ENCODE measurements at regions not wholly inside any gene's neighbourhood (a gene's known extent, or its start where the extent isn't known, plus 50 kb on each side); places are given as distances from the start of the nearest gene placed in this dataset.

GRCh38 chr16:59289151-59289550 lies 555.0 kb upstream of the GOT2 start:
- DNase-seq (ENCODE audit: low spot score): no peak

- DNase-seq (ENCODE audit: low spot score): no peak
These were observed 540.0 kb upstream of the GOT2 start for GRCh38 chr16:59274141-59274540.

- no peak for DNase-seq (ENCODE audit: low spot score)
These were observed 529.8 kb upstream of the GOT2 start for GRCh38 chr16:59263955-59264354.

DNA sequence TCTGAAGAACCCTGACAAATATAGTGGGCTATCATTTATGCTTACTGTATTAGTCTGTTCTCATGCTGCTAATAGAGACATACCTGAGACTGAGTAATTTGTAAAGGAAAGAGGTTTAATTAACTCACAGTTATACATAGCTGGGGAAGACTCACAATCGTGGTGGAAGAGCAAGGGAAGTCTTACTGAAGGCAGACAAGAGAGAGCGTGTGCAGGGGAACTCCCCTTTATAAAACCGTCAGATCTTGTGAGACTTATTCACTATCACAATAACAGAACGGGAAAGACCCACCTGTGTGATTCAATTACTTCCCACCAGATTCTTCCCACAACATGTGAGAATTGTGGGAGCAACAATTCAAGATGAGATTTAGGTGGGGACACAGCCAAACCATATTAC lies 526.8 kb upstream of the GOT2 start:
- DNase-seq (ENCODE audit: low spot score): no peak

GRCh38 chr16:59259950-59260319 lies 525.8 kb upstream of the GOT2 start:
- no peak for DNase-seq (ENCODE audit: low spot score)

- DNase-seq (ENCODE audit: low spot score): no peak
These were observed 525.2 kb upstream of the GOT2 start for GRCh38 chr16:59259074-59259949.

DNA sequence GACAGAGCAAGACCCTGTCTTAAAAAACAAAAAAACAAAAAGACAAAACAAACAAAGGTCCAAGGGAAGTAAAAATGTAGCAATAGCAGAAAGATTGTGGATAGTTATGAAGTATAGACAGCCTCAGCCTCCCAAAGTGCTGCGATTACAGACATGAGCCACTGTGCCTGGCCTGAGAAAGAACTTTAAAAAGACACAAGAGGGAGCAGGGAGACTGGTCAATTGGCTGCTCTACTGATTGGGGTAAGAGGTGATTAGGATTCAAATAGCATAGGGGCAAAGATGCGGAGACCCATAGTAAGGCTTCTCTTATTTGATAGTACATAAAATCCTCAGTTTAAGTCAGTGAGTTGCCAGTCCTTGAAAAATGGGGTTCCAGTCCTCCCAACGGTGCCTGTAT lies 518.2 kb upstream of the GOT2 start:
- no peak for DNase-seq (ENCODE audit: low spot score)

DNA sequence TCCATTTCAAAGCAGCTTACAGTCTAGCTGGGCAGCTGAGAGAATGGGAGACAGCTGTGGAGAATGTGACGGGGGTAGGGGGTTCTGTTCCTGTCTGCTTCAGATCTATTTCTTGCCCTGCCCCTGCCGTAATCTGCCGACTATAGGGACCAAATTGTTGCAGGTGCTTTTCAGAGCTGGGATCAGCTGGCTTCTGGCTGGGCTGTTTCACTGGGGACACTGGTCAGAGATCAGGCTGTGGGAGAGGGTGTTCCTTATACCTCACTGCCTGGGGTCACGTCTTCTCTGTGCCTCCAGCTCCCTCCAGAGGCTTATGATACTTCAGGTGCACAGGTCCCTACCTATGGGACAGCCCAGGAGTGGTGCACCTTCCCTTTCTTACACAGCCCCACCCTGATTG lies 514.9 kb upstream of the GOT2 start:
- no peak for DNase-seq (ENCODE audit: low spot score)

- no peak for DNase-seq (ENCODE audit: low spot score)
These were observed 508.4 kb upstream of the GOT2 start for GRCh38 chr16:59242556-59242955.

DNA sequence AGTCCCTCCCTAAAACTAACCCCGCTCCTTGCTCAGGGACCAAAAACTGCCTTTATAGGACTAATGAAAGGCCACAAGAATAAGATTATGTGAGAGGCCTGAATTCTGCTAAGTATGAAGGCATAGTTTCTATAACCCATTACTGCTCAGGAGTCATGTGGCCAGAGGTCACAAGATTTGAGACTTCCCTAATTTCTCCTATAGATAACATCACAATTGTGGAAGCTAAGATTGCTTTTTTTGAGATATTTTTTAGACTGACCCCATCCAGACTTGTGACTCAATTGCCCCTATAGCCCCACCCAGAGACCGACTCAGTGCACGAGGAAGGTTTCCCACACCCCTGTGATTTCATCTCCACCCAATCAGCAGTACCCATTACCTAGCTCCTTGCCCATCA lies 504.1 kb upstream of the GOT2 start:
- no peak for DNase-seq (ENCODE audit: low spot score)

DNA sequence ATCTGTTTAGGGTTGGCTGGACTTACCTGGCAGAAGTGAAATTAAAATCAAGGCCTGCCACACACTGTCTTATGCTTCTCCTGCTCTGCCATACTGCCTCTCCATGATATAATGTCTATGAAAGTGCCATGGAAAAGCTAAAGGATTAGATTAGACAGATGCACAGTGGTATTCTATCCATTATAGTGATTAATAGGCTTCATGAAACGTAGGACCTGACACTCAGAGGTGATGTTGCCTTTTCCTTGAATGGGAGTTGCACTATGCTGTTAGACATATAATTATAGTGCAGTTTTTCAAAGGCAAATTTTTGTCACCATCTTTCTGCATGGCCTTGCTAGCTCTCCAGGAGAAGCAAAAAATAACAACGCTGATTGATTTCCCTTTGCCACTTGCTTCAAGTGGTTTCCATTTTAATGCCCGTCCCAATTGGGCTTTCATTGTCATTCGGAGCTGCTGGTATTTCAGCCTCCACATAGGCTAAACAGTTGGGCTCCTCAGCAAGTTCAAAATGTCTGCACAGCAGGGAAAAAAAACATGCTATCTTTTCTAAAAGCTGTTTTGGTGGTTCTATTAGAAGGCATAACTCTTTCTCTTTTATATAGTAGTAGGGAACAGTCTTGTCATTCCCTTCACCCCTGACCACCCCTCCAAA lies 502.8 kb upstream of the GOT2 start:
- no peak for DNase-seq (ENCODE audit: low spot score)

GRCh38 chr16:59224401-59224800 lies 490.3 kb upstream of the GOT2 start:
- no peak for DNase-seq (ENCODE audit: low spot score)

DNA sequence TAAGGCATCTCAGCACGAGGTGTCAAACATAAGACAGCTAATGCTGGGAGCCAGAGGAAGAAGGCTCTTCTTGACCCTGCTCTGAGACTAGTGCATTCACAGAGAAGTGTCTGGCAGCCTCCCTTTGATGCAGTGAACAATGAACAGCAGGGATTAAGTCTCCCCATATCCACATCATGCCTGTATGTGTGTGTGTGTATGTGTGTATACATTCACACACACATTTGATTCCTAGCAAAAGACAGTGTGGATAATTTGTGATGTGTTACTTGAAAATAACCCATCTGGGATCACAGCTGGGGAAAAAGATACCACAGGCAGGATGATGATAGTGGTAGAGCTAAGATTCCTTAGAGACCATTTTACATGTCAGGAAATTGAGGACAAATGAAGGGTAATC lies 485.9 kb upstream of the GOT2 start:
- DNase-seq (ENCODE audit: low spot score): no peak

DNA sequence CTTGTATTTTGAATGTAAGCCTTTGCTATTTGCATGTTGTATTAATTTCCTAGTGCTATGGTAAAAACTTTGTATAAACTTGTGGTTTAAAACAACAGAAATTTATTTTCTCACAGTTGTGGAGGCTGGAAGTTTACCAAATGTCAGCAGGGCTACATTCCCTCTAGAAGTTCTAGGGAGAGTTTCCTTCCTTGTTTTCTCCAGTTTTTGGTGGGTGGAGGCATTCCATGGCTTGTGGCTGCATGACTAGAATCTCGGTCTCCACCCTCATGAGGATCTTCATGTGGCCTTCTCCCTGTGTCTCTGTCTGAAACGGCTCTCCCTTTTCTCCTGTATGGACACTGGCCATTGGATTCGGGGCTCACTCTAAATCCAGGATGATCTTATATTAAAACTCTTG lies 482.2 kb upstream of the GOT2 start:
- DNase-seq (ENCODE audit: low spot score): no peak

- DNase-seq (ENCODE audit: low spot score): no peak
These were observed 480.3 kb upstream of the GOT2 start for GRCh38 chr16:59214455-59214854.

DNA sequence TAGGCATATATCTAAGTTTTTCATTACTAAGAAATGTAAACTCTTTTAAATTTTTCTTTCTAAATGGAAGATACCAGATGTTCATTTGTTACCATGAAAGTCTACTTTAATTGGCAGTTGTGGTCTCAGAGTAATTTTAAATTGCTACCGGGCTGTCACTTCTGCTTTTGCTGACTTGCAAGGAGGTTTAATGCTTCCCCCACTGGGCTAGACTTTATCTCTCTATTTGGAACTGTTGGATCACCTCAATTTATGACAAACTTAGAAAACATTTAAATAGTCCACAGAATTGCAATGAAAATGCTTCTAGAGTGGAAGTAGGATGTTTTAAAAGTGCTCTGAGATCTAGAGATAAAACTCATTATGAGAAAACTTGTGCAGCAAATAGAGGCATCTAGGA lies 479.8 kb upstream of the GOT2 start:
- no peak for DNase-seq (ENCODE audit: low spot score)

DNA sequence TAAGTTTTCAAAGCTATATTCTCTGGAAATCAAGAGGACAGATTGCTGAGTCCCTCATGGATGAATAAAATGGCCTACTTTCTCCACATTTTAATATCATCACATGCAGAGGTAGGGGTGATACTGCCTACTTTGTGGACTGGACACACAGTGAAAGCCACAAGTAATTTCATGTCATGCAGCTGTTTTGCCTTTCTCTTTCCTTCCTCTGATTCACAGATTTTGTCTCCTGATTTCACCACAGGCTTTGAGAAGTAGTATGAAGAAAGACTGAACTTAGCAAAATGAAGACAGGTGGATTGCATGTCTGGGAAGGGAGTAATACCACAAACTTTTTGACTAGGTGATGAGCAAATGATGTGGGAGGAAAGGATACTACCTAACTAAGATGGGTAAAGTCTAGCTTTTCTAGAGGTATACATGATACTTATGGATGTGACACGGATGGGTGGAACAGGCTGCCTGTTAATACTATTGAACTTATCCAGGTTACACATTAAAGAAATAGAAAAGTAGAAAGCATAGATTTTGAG lies 478.4 kb upstream of the GOT2 start:
- DNase-seq (ENCODE audit: low spot score): no peak

- DNase-seq (ENCODE audit: low spot score): no peak
These were observed 476.9 kb upstream of the GOT2 start for GRCh38 chr16:59210955-59211541.

- DNase-seq (ENCODE audit: low spot score): no peak
These were observed 471.3 kb upstream of the GOT2 start for GRCh38 chr16:59205403-59205802.

DNA sequence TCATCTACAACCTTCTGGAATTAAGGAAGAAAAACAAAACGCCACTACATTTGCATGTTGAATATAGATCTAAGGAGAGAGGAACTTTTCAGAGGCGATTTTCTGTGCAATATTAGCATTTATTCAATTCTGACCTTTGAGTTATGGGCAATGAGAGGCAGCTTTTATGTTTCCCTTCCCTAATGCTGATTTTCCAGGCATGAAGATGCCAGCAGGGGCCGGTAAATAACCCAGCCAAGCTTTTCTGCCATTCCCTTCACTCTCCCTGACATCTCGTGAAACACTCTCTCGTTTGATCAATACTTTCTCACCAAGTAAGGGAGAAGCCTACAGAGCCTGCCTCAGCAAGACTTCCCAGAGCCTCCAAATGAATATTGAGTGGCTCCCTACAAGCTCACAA lies 470.5 kb upstream of the GOT2 start:
- no peak for DNase-seq (ENCODE audit: low spot score)

- DNase-seq (ENCODE audit: low spot score): no peak
These were observed 468.2 kb upstream of the GOT2 start for GRCh38 chr16:59202233-59202862.

- DNase-seq (ENCODE audit: low spot score): no peak
These were observed 467.7 kb upstream of the GOT2 start for GRCh38 chr16:59201821-59202220.

All from mesenteric fat pad (tissue), 1 donor.